ENCODE measurements at regions not wholly inside any gene's neighbourhood (a gene's known extent, or its start where the extent isn't known, plus 50 kb on each side); places are given as distances from the start of the nearest gene placed in this dataset.

GRCh38 chrX:140447150-140447549 is 57.7 kb downstream of the SOX3 start:
- no peak for ATAC-seq
- no TSS peak for BruUV-seq (replicated peaks)
- Histone ChIP-seq H3K9me1 (ENCODE audit: control insufficient read depth, insufficient read depth, low read length) (no peaks in the 10 kb centered on the region), H4K20me1 (replicated peaks; ENCODE audit: control insufficient read depth, insufficient read depth, low read length) (no peaks in the 10 kb centered on the region), H2AFZ (ENCODE audit: low read depth, low read length) (no peak overlapping the region), H3K27ac (ENCODE audit: extremely low read depth, low read depth, low read length) (no peak overlapping the region), H3K4me1 (replicated peaks in 1 of 2; ENCODE audit: control insufficient read depth in 2 of 2, insufficient read depth in 2 of 2, low read length in 2 of 2) (no peaks in the 10 kb centered on the region), H3K79me2 (ENCODE audit: control insufficient read depth, insufficient read depth, low read length) (no peaks in the 10 kb centered on the region), H3K27me3 (ENCODE audit: control insufficient read depth in 2 of 2, insufficient read depth in 2 of 2, low read length in 2 of 2) (no peaks in the 10 kb centered on the region), H3K4me2 (ENCODE audit: insufficient read depth, low read length) (no peak overlapping the region), H3K9me3 (replicated peaks; ENCODE audit: control insufficient read depth, insufficient read depth, low read depth, low read length) (no peaks in the 10 kb centered on the region), H3K9ac (ENCODE audit: insufficient read depth in 1 of 2, low read depth in 2 of 2, low read length in 2 of 2) (no peak overlapping the region), H3K4me3 (no peak overlapping the region), H3K36me3 (ENCODE audit: control insufficient read depth, insufficient read depth, low read length) (no peaks in the 10 kb centered on the region)
- no peak for DNase-seq (ENCODE audit: extremely low read depth in 1 of 4, low spot score in 3 of 4)
- intact Hi-C loops (cut with micrococcal nuclease) (no loop called here), in situ Hi-C loops (cut with MboI) (no loop called here)
- TF ChIP-seq, protein P1, sequence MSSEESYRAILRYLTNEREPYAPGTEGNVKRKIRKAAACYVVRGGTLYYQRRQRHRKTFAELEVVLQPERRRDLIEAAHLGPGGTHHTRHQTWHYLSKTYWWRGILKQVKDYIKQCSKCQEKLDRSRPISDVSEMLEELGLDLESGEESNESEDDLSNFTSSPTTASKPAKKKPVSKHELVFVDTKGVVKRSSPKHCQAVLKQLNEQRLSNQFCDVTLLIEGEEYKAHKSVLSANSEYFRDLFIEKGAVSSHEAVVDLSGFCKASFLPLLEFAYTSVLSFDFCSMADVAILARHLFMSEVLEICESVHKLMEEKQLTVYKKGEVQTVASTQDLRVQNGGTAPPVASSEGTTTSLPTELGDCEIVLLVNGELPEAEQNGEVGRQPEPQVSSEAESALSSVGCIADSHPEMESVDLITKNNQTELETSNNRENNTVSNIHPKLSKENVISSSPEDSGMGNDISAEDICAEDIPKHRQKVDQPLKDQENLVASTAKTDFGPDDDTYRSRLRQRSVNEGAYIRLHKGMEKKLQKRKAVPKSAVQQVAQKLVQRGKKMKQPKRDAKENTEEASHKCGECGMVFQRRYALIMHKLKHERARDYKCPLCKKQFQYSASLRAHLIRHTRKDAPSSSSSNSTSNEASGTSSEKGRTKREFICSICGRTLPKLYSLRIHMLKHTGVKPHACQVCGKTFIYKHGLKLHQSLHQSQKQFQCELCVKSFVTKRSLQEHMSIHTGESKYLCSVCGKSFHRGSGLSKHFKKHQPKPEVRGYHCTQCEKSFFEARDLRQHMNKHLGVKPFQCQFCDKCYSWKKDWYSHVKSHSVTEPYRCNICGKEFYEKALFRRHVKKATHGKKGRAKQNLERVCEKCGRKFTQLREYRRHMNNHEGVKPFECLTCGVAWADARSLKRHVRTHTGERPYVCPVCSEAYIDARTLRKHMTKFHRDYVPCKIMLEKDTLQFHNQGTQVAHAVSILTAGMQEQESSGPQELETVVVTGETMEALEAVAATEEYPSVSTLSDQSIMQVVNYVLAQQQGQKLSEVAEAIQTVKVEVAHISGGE (CRISPR knock-in tag; IDR thresholded peaks at IDR 0.05), result no peak
- TF ChIP-seq ZFP36 (IDR thresholded peaks at IDR 0.05; ENCODE audit: low read depth, low read length, partially characterized antibody) (no peak), BRF1 (IDR thresholded peaks at IDR 0.05; ENCODE audit: borderline replicate concordance, extremely low read depth, insufficient read length) (no peak), CHD4 (IDR thresholded peaks at IDR 0.05; ENCODE audit: insufficient read depth, insufficient replicate concordance, low read depth, low read length, poor library complexity, severe bottlenecking) (no peak), USF1 (CRISPR knock-in tag; IDR thresholded peaks at IDR 0.05) (no peak), ZKSCAN1 (IDR thresholded peaks at IDR 0.05; ENCODE audit: low read depth, low read length) (no peak), CTCFL (IDR thresholded peaks at IDR 0.05; ENCODE audit: borderline replicate concordance, insufficient read depth, low read depth, low read length, poor library complexity, severe bottlenecking) (no peak), RNF2 (IDR thresholded peaks at IDR 0.05) (no peak), ETS2 (tag; IDR thresholded peaks at IDR 0.05; ENCODE audit: borderline replicate concordance, poor library complexity, severe bottlenecking) (no peak), PML (IDR thresholded peaks at IDR 0.05; ENCODE audit: low read length) (no peak), ZBED1 (IDR thresholded peaks at IDR 0.05) (no peak), ZNF311 (CRISPR knock-in tag; IDR thresholded peaks at IDR 0.05) (no peak)
- ChIA-PET POLR2A (no interaction called here), CTCF (ENCODE audit: low intra/inter-chr PET ratio) (no interaction called here)
- FAIRE-seq, result no peak
- WGBS (ENCODE audit: insufficient coverage, low coverage, missing lambda C conversion rate), result 0% methylated on average over 1 of the region's 1 CpG
